ENCODE measurements at regions not wholly inside any gene's neighbourhood (a gene's known extent, or its start where the extent isn't known, plus 50 kb on each side); places are given as distances from the start of the nearest gene placed in this dataset.

DNA sequence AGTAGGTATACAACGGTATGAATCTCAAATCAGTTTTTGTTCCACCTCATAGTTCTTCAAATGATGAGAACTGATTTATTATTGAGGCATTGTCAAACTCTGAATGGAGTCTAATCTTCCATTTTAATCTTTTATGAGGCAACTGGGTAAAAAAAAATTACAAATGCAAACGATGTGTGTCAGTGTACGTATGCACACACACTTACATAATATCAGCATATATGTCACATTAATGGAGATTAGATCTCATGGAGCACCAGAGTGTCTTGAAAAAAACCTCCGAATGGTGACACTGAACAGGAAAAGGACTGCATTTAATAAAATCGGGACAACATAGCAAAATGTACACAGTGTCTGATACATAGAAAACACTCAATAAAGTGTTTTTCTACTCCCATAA is 842.7 kb downstream of the EFNB2 start:
- H3K36me3 ChIP-seq (ENCODE audit: insufficient read depth, low read length), result no peaks in the 10 kb centered on the region
- H3K9me2 ChIP-seq (ENCODE audit: low read depth, low read length), result no peaks in the 10 kb centered on the region
- TF ChIP-seq, protein P1, sequence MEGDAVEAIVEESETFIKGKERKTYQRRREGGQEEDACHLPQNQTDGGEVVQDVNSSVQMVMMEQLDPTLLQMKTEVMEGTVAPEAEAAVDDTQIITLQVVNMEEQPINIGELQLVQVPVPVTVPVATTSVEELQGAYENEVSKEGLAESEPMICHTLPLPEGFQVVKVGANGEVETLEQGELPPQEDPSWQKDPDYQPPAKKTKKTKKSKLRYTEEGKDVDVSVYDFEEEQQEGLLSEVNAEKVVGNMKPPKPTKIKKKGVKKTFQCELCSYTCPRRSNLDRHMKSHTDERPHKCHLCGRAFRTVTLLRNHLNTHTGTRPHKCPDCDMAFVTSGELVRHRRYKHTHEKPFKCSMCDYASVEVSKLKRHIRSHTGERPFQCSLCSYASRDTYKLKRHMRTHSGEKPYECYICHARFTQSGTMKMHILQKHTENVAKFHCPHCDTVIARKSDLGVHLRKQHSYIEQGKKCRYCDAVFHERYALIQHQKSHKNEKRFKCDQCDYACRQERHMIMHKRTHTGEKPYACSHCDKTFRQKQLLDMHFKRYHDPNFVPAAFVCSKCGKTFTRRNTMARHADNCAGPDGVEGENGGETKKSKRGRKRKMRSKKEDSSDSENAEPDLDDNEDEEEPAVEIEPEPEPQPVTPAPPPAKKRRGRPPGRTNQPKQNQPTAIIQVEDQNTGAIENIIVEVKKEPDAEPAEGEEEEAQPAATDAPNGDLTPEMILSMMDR (IDR thresholded peaks at IDR 0.05; ENCODE audit: low read length), result no peak
- no peak for TF ChIP-seq EZH2 (IDR thresholded peaks at IDR 0.05; ENCODE audit: borderline replicate concordance, low read length)
- no peaks in the 10 kb centered on the region for H3F3A ChIP-seq (ENCODE audit: insufficient read depth, low read length)
- H3K79me2 ChIP-seq (ENCODE audit: insufficient read depth, low read length), result no peaks in the 10 kb centered on the region
- no peak overlapping the region for H3K4me3 ChIP-seq (ENCODE audit: low read depth, low read length, poor library complexity, severe bottlenecking)
- H3K9ac ChIP-seq (ENCODE audit: low read length), result no peak overlapping the region
- no peaks in the 10 kb centered on the region for H4K20me1 ChIP-seq (ENCODE audit: insufficient read depth, low read length)
- H3K4me2 ChIP-seq (ENCODE audit: low read length), result no peak overlapping the region
- H2AFZ ChIP-seq (ENCODE audit: low read length), result no peak overlapping the region
- no peaks in the 10 kb centered on the region for H3K27me3 ChIP-seq (ENCODE audit: insufficient read depth, low read length)
- H3K27ac ChIP-seq (ENCODE audit: low read depth, low read length, poor library complexity, severe bottlenecking), result no peak overlapping the region
- H3K9me3 ChIP-seq (ENCODE audit: low read length), result no peaks in the 10 kb centered on the region
- H3K4me1 ChIP-seq (ENCODE audit: insufficient read depth, low read length, severe bottlenecking), result no peaks in the 10 kb centered on the region

- H3K4me1 ChIP-seq (ENCODE audit: insufficient read depth, low read length, severe bottlenecking), result no peaks in the 10 kb centered on the region
- H3K27ac ChIP-seq (ENCODE audit: low read depth, low read length, poor library complexity, severe bottlenecking), result no peak overlapping the region
- TF ChIP-seq, protein P1 (IDR thresholded peaks at IDR 0.05; ENCODE audit: low read length), result no peak
- TF ChIP-seq EZH2 (IDR thresholded peaks at IDR 0.05; ENCODE audit: borderline replicate concordance, low read length), result no peak
- H2AFZ ChIP-seq (ENCODE audit: low read length), result no peak overlapping the region
- no peak overlapping the region for H3K4me3 ChIP-seq (ENCODE audit: low read depth, low read length, poor library complexity, severe bottlenecking)
- no peak overlapping the region for H3K4me2 ChIP-seq (ENCODE audit: low read length)
- no peak overlapping the region for H3K9ac ChIP-seq (ENCODE audit: low read length)
- H3K9me2 ChIP-seq (ENCODE audit: low read depth, low read length), result no peaks in the 10 kb centered on the region
- H3K9me3 ChIP-seq (ENCODE audit: low read length), result no peaks in the 10 kb centered on the region
- H3F3A ChIP-seq (ENCODE audit: insufficient read depth, low read length), result no peaks in the 10 kb centered on the region
- no peaks in the 10 kb centered on the region for H3K79me2 ChIP-seq (ENCODE audit: insufficient read depth, low read length)
- no peaks in the 10 kb centered on the region for H3K27me3 ChIP-seq (ENCODE audit: insufficient read depth, low read length)
- no peaks in the 10 kb centered on the region for H4K20me1 ChIP-seq (ENCODE audit: insufficient read depth, low read length)
- H3K36me3 ChIP-seq (ENCODE audit: insufficient read depth, low read length), result no peaks in the 10 kb centered on the region
Measured at GRCh38 chr13:105684216-105684615, 851.2 kb downstream of the EFNB2 start.

DNA sequence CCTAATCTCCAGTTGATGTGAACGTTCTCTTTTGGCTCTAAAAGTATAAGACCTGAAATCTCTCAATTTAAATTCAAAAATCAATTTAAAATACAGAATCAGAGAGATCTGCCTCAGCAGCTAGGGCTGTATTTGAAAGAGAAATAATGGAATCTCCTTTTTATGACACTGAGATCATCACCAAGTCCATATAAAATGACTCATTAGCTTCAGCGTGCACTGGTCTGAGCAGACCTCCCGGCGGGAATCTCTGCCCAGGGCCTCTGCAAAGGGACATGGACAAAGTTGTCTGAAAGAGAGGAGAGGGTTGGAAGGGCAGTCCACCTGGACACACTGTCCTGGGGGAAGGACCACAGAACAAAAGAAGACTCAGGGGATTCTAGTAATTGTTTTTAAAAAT is 855.6 kb downstream of the EFNB2 start:
- no peaks in the 10 kb centered on the region for H3K27me3 ChIP-seq (ENCODE audit: insufficient read depth, low read length)
- H3K9me3 ChIP-seq (ENCODE audit: low read length), result no peaks in the 10 kb centered on the region
- no peak overlapping the region for H3K9ac ChIP-seq (ENCODE audit: low read length)
- H3F3A ChIP-seq (ENCODE audit: insufficient read depth, low read length), result no peaks in the 10 kb centered on the region
- no peaks in the 10 kb centered on the region for H3K79me2 ChIP-seq (ENCODE audit: insufficient read depth, low read length)
- no peaks in the 10 kb centered on the region for H3K4me1 ChIP-seq (ENCODE audit: insufficient read depth, low read length, severe bottlenecking)
- H3K27ac ChIP-seq (ENCODE audit: low read depth, low read length, poor library complexity, severe bottlenecking), result no peak overlapping the region
- no peak overlapping the region for H3K4me2 ChIP-seq (ENCODE audit: low read length)
- no peaks in the 10 kb centered on the region for H4K20me1 ChIP-seq (ENCODE audit: insufficient read depth, low read length)
- no peaks in the 10 kb centered on the region for H3K36me3 ChIP-seq (ENCODE audit: insufficient read depth, low read length)
- no peak for TF ChIP-seq EZH2 (IDR thresholded peaks at IDR 0.05; ENCODE audit: borderline replicate concordance, low read length)
- TF ChIP-seq, protein P1 (IDR thresholded peaks at IDR 0.05; ENCODE audit: low read length), result no peak
- no peak overlapping the region for H2AFZ ChIP-seq (ENCODE audit: low read length)
- no peaks in the 10 kb centered on the region for H3K9me2 ChIP-seq (ENCODE audit: low read depth, low read length)
- H3K4me3 ChIP-seq (ENCODE audit: low read depth, low read length, poor library complexity, severe bottlenecking), result no peak overlapping the region
